ENCODE measurements at regions not wholly inside any gene's neighbourhood (a gene's known extent, or its start where the extent isn't known, plus 50 kb on each side); places are given as distances from the start of the nearest gene placed in this dataset.

DNA sequence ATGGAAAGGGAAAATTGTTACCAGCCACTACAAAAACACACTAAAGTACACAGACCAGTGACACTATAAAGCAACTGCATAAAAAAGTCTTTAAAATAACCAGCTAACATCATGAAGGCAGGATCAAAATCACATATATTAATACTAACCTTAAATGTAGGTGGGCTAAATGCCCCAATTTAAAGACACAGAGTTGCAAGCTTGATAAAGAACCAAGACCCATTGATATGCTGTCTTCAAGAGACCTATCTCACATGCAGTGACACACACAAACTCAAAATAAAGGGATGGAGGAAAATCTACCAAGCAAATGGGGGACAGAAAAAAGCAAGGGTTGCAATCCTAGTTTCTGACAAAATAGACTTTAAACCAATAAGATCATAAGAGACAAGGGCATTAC is 246.3 kb downstream of the SEC16B start:
- ATAC-seq, result no peak
- TF ChIP-seq, protein P1, sequence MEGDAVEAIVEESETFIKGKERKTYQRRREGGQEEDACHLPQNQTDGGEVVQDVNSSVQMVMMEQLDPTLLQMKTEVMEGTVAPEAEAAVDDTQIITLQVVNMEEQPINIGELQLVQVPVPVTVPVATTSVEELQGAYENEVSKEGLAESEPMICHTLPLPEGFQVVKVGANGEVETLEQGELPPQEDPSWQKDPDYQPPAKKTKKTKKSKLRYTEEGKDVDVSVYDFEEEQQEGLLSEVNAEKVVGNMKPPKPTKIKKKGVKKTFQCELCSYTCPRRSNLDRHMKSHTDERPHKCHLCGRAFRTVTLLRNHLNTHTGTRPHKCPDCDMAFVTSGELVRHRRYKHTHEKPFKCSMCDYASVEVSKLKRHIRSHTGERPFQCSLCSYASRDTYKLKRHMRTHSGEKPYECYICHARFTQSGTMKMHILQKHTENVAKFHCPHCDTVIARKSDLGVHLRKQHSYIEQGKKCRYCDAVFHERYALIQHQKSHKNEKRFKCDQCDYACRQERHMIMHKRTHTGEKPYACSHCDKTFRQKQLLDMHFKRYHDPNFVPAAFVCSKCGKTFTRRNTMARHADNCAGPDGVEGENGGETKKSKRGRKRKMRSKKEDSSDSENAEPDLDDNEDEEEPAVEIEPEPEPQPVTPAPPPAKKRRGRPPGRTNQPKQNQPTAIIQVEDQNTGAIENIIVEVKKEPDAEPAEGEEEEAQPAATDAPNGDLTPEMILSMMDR (IDR thresholded peaks at IDR 0.05), result no peak
- no peaks in the 10 kb centered on the region for H3K4me1 ChIP-seq (ENCODE audit: low read depth)
- peaks cover 27% of the 10 kb centered on the region for H3K9me3 ChIP-seq
- H3K4me3 ChIP-seq, result no peak overlapping the region
- intact Hi-C loops (cut with DNase I, micrococcal nuclease), result no loop called here
- no peaks in the 10 kb centered on the region for H3K36me3 ChIP-seq (ENCODE audit: low read depth)
- DNase-seq, result no peak

DNA sequence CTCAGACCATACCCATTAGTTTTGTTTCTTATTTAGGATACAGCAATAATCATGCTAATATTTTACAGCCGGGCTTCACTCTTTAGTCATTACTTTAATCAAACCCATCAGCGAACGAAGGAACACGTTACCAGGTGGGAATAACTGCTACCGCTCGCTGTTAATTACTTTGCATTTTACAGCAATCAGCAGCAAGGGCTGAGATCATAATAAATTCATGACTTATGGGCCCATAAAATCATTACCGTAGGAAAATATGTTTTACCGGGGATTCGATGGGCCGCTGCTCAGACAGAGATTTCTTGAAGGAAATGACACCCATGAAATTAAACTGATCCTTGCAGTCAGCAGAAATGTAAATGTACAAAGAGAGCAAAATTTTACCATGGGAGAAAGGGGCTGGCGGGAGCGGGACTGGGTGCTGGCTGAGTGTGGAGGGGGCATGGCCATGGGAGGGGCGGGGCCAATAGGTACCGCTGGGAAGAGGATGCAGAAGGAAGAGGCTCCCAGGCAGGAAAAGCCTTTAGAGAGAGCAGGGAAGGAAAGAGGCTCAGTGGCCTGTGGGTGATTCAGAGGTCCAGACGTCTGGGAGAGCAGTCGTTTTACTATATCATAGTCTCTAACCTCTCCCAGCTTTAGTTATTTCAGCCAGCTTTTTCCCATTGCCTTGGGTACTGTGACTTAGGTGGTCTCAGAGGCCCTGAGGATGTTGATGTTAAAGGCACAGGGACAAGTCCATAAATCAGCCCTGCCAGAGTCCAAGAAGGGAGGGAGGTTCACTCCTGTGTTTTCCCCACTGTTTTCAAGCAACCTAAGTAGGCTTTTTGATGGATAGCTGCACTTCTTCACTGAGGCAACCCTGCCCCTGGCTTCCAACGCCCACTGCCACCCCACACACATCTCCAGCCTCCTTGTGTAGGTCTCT is 258.9 kb downstream of the SEC16B start:
- intact Hi-C loops (cut with DNase I, micrococcal nuclease), result no loop called here
- TF ChIP-seq, protein P1 (IDR thresholded peaks at IDR 0.05), result no peak
- DNase-seq (no peak), ATAC-seq (no peak)
- no peaks in the 10 kb centered on the region for H3K4me1 ChIP-seq (ENCODE audit: low read depth)
- H3K36me3 ChIP-seq (ENCODE audit: low read depth), result no peaks in the 10 kb centered on the region
- no peak overlapping the region for H3K4me3 ChIP-seq
- peaks cover under 1% of the 10 kb centered on the region for H3K9me3 ChIP-seq

DNA sequence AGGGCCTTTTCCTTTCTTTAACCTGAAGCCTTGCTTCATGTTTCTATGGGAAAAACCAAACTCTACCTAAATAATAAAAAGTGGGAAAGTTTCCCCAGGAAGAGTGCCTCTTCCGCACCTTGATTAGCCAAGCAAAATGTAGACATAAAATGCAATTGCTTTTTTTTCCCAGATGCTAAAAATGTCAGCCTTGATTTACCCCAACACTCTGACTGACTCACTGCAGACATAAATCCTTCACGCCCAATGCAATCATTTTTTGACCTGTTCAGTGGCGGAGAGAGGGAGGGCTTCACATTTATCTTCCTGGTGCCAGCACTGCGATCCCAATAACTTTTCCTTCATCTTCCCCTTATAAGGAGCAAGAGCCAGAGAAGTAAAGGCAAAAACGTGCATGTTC is 261.5 kb downstream of the SEC16B start:
- DNase-seq (no peak), ATAC-seq (no peak)
- H3K4me1 ChIP-seq (ENCODE audit: low read depth), result no peaks in the 10 kb centered on the region
- intact Hi-C loops (cut with DNase I, micrococcal nuclease), result no loop called here
- TF ChIP-seq, protein P1 (IDR thresholded peaks at IDR 0.05), result no peak
- H3K36me3 ChIP-seq (ENCODE audit: low read depth), result no peaks in the 10 kb centered on the region
- no peaks in the 10 kb centered on the region for H3K9me3 ChIP-seq
- no peak overlapping the region for H3K4me3 ChIP-seq

DNA sequence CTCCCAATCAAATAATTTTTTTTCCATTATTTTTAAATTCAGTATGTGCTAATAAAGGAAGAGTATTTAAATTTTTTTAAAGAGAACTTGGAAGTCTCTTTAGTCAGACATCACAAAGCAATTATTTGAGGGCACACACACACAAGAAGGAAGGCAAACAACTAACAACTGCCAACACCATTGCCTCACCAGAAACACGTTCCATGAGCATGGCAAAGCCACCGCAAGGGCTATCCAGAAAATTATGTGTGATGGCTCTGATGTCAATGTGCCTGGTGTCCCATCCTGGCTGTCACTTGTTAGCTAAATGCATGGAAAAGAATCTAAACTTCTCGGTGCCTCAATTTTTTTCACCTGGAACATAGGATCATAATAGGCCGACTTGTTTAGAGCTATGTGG is 262.9 kb downstream of the SEC16B start:
- Histone ChIP-seq H3K4me3 (no peak overlapping the region), H3K36me3 (ENCODE audit: low read depth) (no peaks in the 10 kb centered on the region), H3K4me1 (ENCODE audit: low read depth) (no peaks in the 10 kb centered on the region), H3K9me3 (no peaks in the 10 kb centered on the region)
- TF ChIP-seq, protein P1 (IDR thresholded peaks at IDR 0.05), result no peak
- intact Hi-C loops (cut with DNase I, micrococcal nuclease), result no loop called here
- ATAC-seq (no peak), DNase-seq (no peak)

DNA sequence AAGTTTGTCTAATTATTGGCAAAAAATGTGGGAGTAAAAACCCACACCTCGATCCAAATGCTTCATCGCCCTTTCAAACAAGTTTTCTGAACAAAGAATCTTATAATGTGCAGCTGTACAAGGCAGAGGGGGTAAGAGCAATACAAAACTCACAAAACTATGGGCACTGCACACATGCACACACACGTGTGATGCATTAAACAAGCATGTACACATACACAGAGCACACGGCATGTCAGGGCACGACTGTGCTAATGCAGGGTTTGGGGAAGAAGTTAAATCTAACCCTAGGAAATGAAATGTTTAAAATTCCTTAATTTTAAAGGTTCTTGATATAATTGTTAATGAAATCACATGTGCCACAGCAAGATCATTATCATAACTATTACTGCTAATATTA is 264.0 kb downstream of the SEC16B start:
- Histone ChIP-seq H3K9me3 (no peaks in the 10 kb centered on the region), H3K4me3 (no peak overlapping the region), H3K36me3 (ENCODE audit: low read depth) (no peaks in the 10 kb centered on the region), H3K4me1 (ENCODE audit: low read depth) (no peaks in the 10 kb centered on the region)
- TF ChIP-seq, protein P1 (IDR thresholded peaks at IDR 0.05), result no peak
- no peak for DNase-seq
- intact Hi-C loops (cut with DNase I, micrococcal nuclease), result no loop called here
- ATAC-seq, result no peak
